ENCODE measurements at regions not wholly inside any gene's neighbourhood (a gene's known extent, or its start where the extent isn't known, plus 50 kb on each side); places are given as distances from the start of the nearest gene placed in this dataset.

DNA sequence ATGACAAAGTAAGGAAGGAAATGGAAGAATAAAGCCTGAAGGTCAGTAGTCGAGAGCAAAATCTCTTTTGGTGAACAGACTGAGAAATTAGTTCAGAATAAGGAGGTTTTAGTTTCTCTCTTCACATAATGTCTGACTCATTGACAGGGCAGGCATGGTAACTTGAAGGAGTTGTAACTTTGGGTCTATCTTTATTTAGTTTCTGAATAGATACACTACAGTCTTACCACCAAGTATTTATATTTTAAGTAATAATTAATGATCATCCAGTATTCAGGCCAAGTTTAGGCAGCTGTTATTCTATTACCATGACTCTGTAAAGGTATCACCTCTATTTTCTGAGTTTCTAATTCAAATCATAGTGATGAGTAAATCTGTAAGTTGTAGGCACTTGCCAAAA lies 219.9 kb downstream of the SPRY2 start:
- DNase-seq: no peak

GRCh38 chr13:80118506-80118905 lies 222.4 kb downstream of the SPRY2 start:
- no peak for DNase-seq

DNA sequence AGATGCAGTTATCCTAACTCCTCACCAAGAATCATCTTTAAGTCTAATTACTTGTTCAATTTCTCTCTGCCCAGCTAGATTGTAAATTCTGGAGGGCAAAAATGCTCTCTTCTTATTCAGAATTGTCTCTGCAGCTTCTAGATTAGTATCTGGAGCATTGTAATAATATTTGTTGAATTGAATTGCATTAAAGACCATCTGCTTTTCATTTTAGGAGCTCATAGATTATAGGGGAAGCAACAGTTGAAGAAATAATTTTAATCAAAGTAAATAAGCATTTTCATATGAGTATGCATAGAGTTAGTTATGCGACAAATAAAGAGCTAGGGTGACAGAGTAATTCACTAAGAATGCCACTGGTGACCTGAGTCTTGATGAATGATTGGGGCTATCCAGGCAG lies 222.8 kb downstream of the SPRY2 start:
- DNase-seq: no peak

- no peak for DNase-seq
Measured at GRCh38 chr13:80117515-80117914, 223.4 kb downstream of the SPRY2 start.

GRCh38 chr13:80116107-80116506 lies 224.8 kb downstream of the SPRY2 start:
- no peak for DNase-seq

- no peak for DNase-seq
Measured at GRCh38 chr13:80115616-80116015, 225.3 kb downstream of the SPRY2 start.

DNA sequence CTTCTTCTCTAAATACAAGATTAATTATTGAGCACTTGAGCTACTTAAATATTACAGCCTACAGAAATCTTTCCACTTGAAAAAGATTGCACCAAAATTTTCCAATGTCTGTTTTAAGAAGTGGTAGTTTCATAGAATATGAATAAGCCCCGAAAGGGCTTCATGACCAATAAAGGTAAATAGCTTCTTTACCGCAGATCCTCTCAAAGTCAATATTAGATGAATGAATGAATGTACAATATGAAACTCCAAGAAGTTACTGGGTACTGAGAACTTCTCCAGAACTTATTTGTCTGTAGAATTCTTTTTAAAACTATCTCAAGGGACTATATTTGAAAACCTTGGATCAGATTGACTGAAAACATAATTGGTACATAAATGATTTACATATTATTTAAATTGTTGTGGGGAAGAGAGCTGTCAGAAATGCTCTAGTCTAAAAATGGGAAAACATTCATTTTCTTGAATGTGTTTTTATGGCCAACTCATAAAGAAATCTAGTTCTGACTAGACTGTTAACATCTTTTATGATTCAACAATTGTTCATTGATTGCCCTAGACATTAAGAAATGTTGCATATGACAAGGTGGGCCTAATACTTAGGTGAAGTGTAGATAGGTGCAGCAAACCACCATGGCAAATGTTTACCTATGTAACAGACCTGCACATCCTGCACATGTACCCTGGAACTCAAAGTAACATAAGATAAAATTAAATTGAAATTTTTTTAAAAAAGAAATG lies 227.0 kb downstream of the SPRY2 start:
- DNase-seq: no peak

- no peak for DNase-seq
Measured at GRCh38 chr13:80109303-80109702, 231.6 kb downstream of the SPRY2 start.

DNA sequence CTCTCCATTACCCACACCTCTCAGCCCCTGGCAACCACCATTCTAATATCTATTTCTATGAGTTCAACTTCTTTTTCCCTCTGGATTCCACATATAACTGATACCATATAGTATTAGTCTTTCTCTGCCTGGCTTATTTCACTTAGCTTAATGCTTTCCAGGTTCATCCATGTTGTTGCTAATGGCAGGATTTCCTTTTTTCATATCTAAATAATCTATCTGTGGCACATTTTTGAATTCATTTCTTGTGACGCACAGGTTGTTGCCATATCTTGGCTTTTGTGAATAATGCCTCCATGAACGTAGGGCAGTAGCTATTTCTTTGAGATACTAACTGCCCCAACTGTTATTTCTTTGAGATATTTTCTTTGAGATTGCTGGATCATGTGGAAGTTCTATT lies 235.6 kb downstream of the SPRY2 start:
- no peak for DNase-seq

DNA sequence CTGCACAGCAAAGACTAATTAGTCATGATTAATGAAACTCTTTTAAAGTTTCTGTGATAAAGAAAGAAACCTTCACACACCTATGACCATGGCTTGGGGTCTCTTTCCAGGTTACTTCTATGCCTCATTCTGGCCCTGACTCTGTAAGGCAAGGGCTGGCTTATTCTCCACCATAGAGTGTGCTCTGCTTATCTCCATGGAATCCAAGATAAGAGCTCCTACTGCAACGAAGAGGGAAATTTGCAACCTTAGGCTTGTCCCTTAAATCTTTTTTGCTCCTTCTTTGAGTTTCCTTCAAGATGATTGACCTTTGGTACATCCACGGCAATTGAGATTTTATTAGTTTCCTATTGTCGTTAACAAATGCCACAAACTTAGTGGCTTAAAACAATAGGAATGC lies 239.9 kb downstream of the SPRY2 start:
- no peak for DNase-seq

DNA sequence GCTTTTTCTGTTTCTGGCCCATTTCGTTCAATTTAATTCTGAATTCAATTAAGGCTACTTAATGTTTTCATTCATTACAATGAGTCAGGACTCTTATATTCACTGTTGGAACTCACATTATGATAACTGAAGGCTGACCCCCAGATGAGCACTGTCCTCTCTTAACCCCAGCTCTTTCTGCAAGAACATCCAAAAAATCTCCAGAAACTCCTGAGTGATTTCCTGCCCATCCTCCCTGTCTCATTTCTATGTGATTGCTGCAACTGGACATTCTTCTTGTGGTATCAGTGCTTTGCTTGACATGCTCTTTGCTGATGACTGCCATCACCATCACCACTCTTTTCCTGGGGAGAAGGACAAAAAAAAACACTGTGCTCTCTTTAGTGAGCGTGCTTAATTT lies 240.3 kb downstream of the SPRY2 start:
- no peak for DNase-seq

GRCh38 chr13:80097561-80097960 lies 243.4 kb downstream of the SPRY2 start:
- no peak for DNase-seq

GRCh38 chr13:80096383-80096782 lies 244.5 kb downstream of the SPRY2 start:
- DNase-seq: no peak

- no peak for DNase-seq
Measured at GRCh38 chr13:80094526-80094925, 246.4 kb downstream of the SPRY2 start.

DNA sequence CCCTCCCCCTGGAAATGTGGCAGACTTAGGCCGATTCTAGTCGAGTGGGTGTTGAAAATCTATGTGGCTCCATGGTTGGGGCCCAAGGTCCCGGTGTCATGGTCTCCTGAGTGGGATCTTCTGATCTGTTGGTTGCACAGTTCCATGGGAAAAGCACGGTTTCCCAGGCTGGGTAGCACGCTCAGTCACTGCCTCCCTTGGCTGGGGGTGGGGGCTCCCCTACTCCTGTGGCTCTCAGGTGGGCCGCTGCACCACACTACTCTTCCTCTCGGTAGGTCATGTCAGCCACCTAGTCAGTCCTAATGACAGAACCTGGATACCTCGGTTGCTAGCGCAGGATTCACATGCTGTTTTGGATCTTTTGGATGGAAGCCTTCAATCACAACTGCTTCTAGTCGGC lies 247.0 kb downstream of the SPRY2 start:
- DNase-seq: no peak

- no peak for DNase-seq
Measured at GRCh38 chr13:80086304-80086721, 254.6 kb downstream of the SPRY2 start.

DNA sequence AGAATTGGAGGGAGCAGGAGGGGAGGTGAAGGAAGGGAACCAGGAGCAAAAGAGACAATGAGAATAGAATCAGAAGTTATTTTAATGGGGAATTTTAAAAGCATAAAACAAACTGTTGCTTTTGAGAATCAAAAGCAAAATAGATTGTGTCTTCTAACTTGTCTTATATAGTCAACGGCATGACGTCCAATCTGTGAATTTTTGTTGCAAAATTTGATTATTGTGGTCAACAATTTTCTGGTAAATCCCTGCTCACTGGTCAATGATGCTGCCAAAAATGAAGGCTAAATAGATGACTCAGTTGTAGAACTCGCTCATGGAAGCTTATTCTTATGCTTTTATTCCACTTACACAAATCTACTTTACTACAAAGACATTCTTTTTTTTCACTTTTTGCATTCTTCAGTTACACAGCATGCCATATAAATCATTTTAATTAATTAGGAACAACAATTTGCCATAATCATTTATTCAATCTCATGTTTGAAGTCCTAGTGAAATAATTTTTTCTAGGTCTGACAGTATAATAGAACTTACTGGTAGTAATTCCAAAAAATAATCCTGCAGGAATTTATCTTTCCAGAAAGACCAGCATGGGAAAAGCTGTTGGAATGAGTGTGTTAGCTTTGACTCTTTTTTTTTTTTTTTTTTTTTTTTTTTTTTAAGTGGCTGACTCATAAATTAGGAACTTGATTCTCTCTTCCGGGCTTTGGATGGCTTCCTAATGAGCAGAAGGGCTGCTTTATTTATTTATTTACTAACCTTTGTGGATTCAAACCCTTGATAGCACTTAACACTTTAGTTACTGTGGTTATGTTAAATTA lies 256.9 kb downstream of the SPRY2 start:
- no peak for DNase-seq

DNA sequence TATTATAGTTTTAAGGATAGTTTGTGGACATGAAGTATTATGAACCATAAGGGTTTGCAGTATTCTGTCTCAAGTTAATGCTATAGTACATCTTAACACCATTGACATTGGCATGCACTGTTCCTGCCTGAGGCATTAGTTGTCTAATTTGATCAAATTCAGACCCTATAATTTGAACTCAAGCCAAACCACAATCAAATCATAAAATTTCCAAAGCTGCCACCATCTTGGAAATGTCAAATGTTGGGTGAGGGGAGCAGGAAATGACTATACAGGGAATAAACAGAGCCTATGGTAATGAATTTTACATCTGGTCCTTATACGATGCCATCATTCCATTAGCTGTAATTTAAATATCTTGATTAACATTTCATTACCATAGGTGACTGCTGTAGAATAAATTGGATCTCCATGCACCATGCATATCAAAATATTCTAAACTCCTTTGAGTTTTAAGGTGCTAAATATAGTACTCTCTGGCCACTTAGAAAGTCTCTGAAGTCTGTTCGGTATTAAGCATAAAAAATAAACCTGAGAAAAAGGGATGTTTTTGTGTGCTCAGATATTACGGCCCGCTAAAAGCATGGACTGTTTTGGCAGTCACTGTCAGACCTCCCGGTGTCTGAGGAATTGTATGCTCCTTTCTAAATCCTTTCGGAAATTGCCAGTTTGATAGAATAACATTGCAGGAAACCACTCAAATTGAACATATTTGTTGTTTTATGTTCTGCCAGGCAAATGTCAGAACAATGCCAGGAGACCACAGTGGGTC lies 257.7 kb downstream of the SPRY2 start:
- no peak for DNase-seq

- no peak for DNase-seq
Measured at GRCh38 chr13:80082396-80083080, 258.4 kb downstream of the SPRY2 start.

GRCh38 chr13:80074811-80075210 lies 266.1 kb downstream of the SPRY2 start:
- DNase-seq: no peak

- DNase-seq: no peak
Measured at GRCh38 chr13:80074143-80074752, 266.7 kb downstream of the SPRY2 start.

DNA sequence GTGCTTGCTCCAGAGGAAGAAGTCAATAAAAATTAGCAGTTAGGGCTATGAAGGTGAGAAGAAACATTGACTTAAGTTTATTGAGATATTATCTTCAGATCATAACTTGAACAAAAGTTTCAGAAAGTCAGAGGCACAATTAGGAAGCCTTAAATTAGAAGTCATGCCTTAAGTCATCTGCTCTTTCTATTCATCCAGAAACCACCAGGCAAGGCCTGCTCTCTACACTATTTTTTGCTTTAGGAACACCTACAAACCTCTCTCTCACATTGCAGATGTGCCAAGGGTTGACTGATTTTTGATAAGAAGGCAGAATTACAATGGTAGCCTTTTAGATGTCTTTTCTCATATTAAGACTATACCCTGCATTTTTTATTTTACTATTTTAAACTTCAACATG lies 268.7 kb downstream of the SPRY2 start:
- no peak for DNase-seq

Data from SHP77 (cell line).